HepG2 (cell line): ENCODE measurements at regions not wholly inside any gene's neighbourhood (a gene's known extent, or its start where the extent isn't known, plus 50 kb on each side); places are given as distances from the start of the nearest gene placed in this dataset.

Experiments
- ATAC-seq: fragments of 200-7000 bp; cut with Tn5 transposase; 3 replicates; pipeline ENCODE4 v1.9.1; 2020; ENCODE audit warnings: mild to moderate bottlenecking, moderate library complexity
- BruUV-seq: library from RNA; stranded (reverse); fragments of 400-500 nt; replicated peaks from 2 replicates; lab custom pipeline; 2021; lab: Mats Ljungman, UMichigan
- CTCF ChIA-PET: fragments of 300-600 bp; formaldehyde crosslinking; extraction: SDS; loops from one replicate; lab custom pipeline; 2021; ENCODE audit warnings: low total read pairs, inconsistent platforms, low intra/inter-chr PET ratio; lab: Yijun Ruan, JAX
- POLR2A ChIA-PET: fragments of 350-600 bp; sonication (Branson Sonifier 250); formaldehyde crosslinking; loops from one replicate; lab custom pipeline; 2020; ENCODE audit warnings: antibody characterized with exemption, inconsistent platforms; lab: Yijun Ruan, JAX
- DNase-seq: peaks from one replicate; pipeline ENCODE4 v3.0.0-alpha.2; 2015; ENCODE audit warnings: low spot score
- FAIRE-seq: peaks from 3 replicates; lab custom pipeline; 2011; peaks lifted over from hg19 to GRCh38; lab: Jason Lieb, UNC
- H2AFZ ChIP-seq: one replicate; pipeline ENCODE4 v1.6.1; 2011; ENCODE audit warnings: low read length, inconsistent platforms
- H3K27ac ChIP-seq: fragments of 300-600 bp; 3 replicates; pipeline ENCODE4 v1.8.0; 2011; ENCODE audit warnings: mixed run types, mild to moderate bottlenecking, mixed read lengths, low read length, inconsistent platforms; ENCODE audit not compliant: insufficient read depth; ENCODE audit errors: extremely low read length
- H3K27me3 ChIP-seq, 2 experiments: fragments of 200-600 bp in 1 of 2; 2 replicates in 1 of 2; 3 replicates in 1 of 2; pipeline versions ENCODE4 v1.6.0 to v1.8.0; 2011; ENCODE audit warnings: low read length in 2 of 2, mild to moderate bottlenecking in 2 of 2, moderate library complexity in 2 of 2, inconsistent platforms in 1 of 2; ENCODE audit not compliant: insufficient read depth in 2 of 2, control insufficient read depth in 1 of 2
- H3K36me3 ChIP-seq, 2 experiments: fragments of 200-600 bp in 1 of 2; replicated peaks in 1 of 2; 2 replicates in 1 of 2; 3 replicates in 1 of 2; pipeline versions ENCODE4 v1.5.1 to v1.8.0; 2011; ENCODE audit warnings: low read length in 2 of 2, inconsistent platforms in 1 of 2; ENCODE audit not compliant: insufficient read depth in 2 of 2, control insufficient read depth in 1 of 2
- H3K4me1 ChIP-seq: 2 replicates; pipeline ENCODE4 v1.5.1; 2012; ENCODE audit warnings: low read length, inconsistent platforms; ENCODE audit not compliant: insufficient read depth
- H3K4me2 ChIP-seq: 2 replicates; pipeline ENCODE4 v1.6.0; 2011; ENCODE audit warnings: low read depth, low read length, inconsistent platforms
- H3K4me3 ChIP-seq, 3 experiments: fragments of 200-600 bp in 1 of 3; sonication (generic), shearing (Covaris generic) in 1 of 3; replicated peaks in 1 of 3; 2 replicates each; pipeline ENCODE4 v1.5.1; 2011 to 2016; ENCODE audit warnings: low read length in 3 of 3, inconsistent platforms in 2 of 3, low read depth in 2 of 3, mild to moderate bottlenecking in 2 of 3, control low read depth in 1 of 3, mixed read lengths in 1 of 3; ENCODE audit not compliant: insufficient read depth in 1 of 3
- H3K79me2 ChIP-seq: one replicate; pipeline ENCODE4 v1.6.1; 2011; ENCODE audit warnings: low read length, inconsistent platforms; ENCODE audit not compliant: insufficient read depth
- H3K9ac ChIP-seq: 2 replicates; pipeline ENCODE4 v1.6.0; 2011; ENCODE audit warnings: mild to moderate bottlenecking, low read depth, low read length, inconsistent platforms; ENCODE audit not compliant: insufficient read depth
- H3K9me3 ChIP-seq: 2 replicates; pipeline ENCODE4 v1.5.1; 2012; ENCODE audit warnings: mild to moderate bottlenecking, low read length
- H4K20me1 ChIP-seq: 2 replicates; pipeline ENCODE4 v1.6.0; 2011; ENCODE audit warnings: inconsistent platforms, mild to moderate bottlenecking, low read length, moderate library complexity; ENCODE audit not compliant: insufficient read depth
- CCAR2 ChIP-seq: fragments of 200-400 bp; formaldehyde crosslinking; optimal IDR thresholded peaks from 2 replicates; pipeline ENCODE3; 2018; ENCODE audit warnings: low read depth, mild to moderate bottlenecking, low read length, moderate library complexity
- GZF1 ChIP-seq: sonication (generic); formaldehyde crosslinking; IDR thresholded peaks from 2 replicates; pipeline ENCODE4 v1.5.1; 2020; ENCODE audit warnings: mild to moderate bottlenecking, missing genetic modification reagents
- NONO ChIP-seq, 2 experiments: fragments of 450-650 bp in 1 of 2; sonication (generic) in 1 of 2; formaldehyde crosslinking in 1 of 2; IDR thresholded peaks in 1 of 2; conservative IDR thresholded peaks in 1 of 2; 2 replicates each; pipeline versions ENCODE4 v1.6.1 to v1.8.0; 2017 to 2022; ENCODE audit warnings: mild to moderate bottlenecking in 1 of 2, missing genetic modification reagents in 1 of 2, moderate library complexity in 1 of 2
- NR1H2 ChIP-seq: sonication (generic); formaldehyde crosslinking; IDR thresholded peaks from 2 replicates; pipeline ENCODE4 v1.8.1; 2022; ENCODE audit warnings: low read depth, missing genetic modification reagents, borderline replicate concordance
- NR2F1 ChIP-seq, 2 experiments: fragments of 450-650 bp in 1 of 2; formaldehyde crosslinking in 1 of 2; IDR thresholded peaks; 2 replicates each; pipeline versions ENCODE4 v1.5.0 to v1.6.1; 2016 to 2020; ENCODE audit warnings: mild to moderate bottlenecking in 1 of 2, missing compliant biosample characterization in 1 of 2, missing genetic modification reagents in 1 of 2, moderate library complexity in 1 of 2
- PHF5A ChIP-seq: IDR thresholded peaks from one replicate; pipeline ENCODE4 v1.6.1; 2018; ENCODE audit warnings: low read depth, missing genetic modification reagents; ENCODE audit not compliant: unreplicated experiment
- SMARCE1 ChIP-seq: fragments of 450-650 bp; IDR thresholded peaks from 2 replicates; pipeline ENCODE4 v1.6.1; 2017; ENCODE audit warnings: borderline replicate concordance
- SMC3 ChIP-seq: IDR thresholded peaks from 2 replicates; pipeline ENCODE4 v1.6.1; 2011; ENCODE audit warnings: low read length, improper control_type of control experiment
- SNRNP70 ChIP-seq: fragments of 200-400 bp; formaldehyde crosslinking; IDR thresholded peaks from 2 replicates; pipeline ENCODE4 v1.6.1; 2017; ENCODE audit warnings: mild to moderate bottlenecking, low read depth, low read length, moderate library complexity
- STAG1 ChIP-seq: sonication (generic); formaldehyde crosslinking; IDR thresholded peaks from 2 replicates; pipeline ENCODE4 v1.4.0; 2020; ENCODE audit warnings: missing genetic modification reagents
- ZNF230 ChIP-seq: sonication (generic); formaldehyde crosslinking; IDR thresholded peaks from 2 replicates; pipeline ENCODE4 v1.4.0; 2020; ENCODE audit warnings: mild to moderate bottlenecking, missing genetic modification reagents
- ZNF557 ChIP-seq: sonication (generic); formaldehyde crosslinking; IDR thresholded peaks from 2 replicates; pipeline ENCODE4 v1.4.0; 2020; ENCODE audit warnings: missing genetic modification reagents
- ZNF674 ChIP-seq: sonication (generic); formaldehyde crosslinking; IDR thresholded peaks from 2 replicates; pipeline ENCODE4 v1.5.0; 2020; ENCODE audit warnings: low read depth, mild to moderate bottlenecking, missing genetic modification reagents
- ZSCAN22 ChIP-seq: sonication (generic); formaldehyde crosslinking; IDR thresholded peaks from 2 replicates; pipeline ENCODE4 v1.4.0; 2020; ENCODE audit warnings: mild to moderate bottlenecking, missing genetic modification reagents
- WGBS: methylation state at CpG from one replicate; pipeline ENCODE4 v1.1.6; 2017; ENCODE audit warnings: low lambda C conversion rate; 5-methylcytosine and 5-hydroxymethylcytosine counted together
- in situ Hi-C: cut with HindIII; loops from 2 replicates; pipeline ENCODE4 v1.10.0; 2017; ENCODE audit warnings: low pct_unique_long_range_greater_than_20kb; ENCODE audit not compliant: extremely low pct_ligation_motif_present
- intact Hi-C: fragments of 100-400 bp; cut with micrococcal nuclease; formaldehyde crosslinking; loops from one replicate; pipeline ENCODE4 v1.10.0; 2022; ENCODE audit not compliant: unreplicated experiment
- TF ChIP-seq, protein P1 (sequence below): sonication (generic); formaldehyde crosslinking; IDR thresholded peaks from 2 replicates; pipeline ENCODE4 v1.5.0; 2020; ENCODE audit warnings: mild to moderate bottlenecking, missing genetic modification reagents, moderate library complexity
- TF ChIP-seq, protein P2 (sequence below): sonication (generic); formaldehyde crosslinking; IDR thresholded peaks from 2 replicates; pipeline ENCODE4 v1.8.0; 2022; ENCODE audit warnings: mild to moderate bottlenecking, missing genetic modification reagents, moderate library complexity

DNA sequence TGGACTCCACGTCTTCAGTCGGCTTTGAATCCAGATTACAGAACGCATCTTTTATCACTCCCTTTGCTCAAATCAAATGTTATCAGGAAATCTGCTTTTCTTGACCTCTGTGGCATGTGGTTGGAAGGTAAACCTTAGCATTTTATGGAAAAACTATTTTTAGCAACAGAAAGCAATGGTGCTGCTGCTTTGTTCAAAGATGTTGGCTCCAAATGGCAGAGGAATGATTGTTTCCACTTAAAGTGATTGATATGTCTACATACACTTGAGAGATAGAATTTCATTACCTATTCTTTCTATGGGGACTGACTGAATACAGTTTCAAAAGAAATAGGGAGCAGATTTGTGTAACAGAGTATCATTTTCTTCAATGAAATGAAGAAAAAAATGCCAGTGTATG, 761.2 kb downstream of the NOVA1 start:
- CTCF ChIA-PET = no interaction called here
- no peaks in the 10 kb centered on the region for H3K79me2 ChIP-seq

DNA sequence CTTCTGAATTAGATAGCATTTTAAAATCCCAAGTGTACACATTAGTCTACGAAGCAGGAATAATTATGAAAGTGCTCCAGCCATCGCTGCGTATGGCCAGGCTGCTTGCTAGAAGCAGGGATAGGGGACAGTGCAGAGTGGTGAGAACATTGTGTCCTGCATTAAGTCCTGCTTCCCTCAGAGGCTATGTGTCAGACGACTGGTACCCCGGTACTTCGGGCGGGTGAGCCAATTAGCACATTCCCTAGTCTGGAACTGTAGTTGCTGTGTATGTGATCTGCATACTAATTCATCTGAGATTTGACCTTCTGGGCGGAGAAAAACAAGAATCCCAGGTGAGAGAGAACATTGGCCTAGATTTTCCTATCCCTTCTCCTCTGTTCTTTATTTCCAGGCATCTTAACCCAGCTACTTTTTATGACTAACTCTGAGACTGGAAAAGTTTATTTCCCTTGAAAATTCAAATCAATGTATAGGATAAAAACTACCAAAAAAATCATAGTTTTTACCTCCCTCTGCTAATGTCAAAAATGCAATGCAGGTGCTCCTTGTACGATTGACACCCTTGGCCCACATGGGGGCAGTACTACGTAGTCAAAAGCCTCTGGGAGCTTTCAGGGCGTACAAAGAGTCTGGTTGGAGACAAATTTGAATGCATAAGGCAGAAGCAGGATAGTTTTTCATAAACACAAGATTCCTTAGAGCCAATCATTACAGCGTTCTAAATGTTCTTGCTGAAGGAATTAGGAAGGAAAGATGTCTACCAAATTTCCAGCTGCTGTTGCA, 764.3 kb downstream of the NOVA1 start:
- CTCF ChIA-PET = no interaction called here
- TF ChIP-seq PHF5A (CRISPR knock-in tag) (no peak), SMC3 (peak; percentile 26; the same call in 1 of the 2 replicates), NR1H2 (CRISPR knock-in tag) (no peak), CCAR2 (no peak), STAG1 (CRISPR knock-in tag) (peak; percentile 65), NONO (IDR thresholded peaks at IDR 0.05) (no peak), NONO (CRISPR knock-in tag; conservative IDR thresholded peaks at IDR 0.05) (no peak), ZNF230 (CRISPR knock-in tag) (no peak), SNRNP70 (no peak), ZNF557 (no peak), GZF1 (CRISPR knock-in tag) (no peak), ZSCAN22 (CRISPR knock-in tag) (no peak), NR2F1 (CRISPR knock-in tag; IDR thresholded peaks at IDR 0.05) (no peak)
- TF ChIP-seq, protein P1, sequence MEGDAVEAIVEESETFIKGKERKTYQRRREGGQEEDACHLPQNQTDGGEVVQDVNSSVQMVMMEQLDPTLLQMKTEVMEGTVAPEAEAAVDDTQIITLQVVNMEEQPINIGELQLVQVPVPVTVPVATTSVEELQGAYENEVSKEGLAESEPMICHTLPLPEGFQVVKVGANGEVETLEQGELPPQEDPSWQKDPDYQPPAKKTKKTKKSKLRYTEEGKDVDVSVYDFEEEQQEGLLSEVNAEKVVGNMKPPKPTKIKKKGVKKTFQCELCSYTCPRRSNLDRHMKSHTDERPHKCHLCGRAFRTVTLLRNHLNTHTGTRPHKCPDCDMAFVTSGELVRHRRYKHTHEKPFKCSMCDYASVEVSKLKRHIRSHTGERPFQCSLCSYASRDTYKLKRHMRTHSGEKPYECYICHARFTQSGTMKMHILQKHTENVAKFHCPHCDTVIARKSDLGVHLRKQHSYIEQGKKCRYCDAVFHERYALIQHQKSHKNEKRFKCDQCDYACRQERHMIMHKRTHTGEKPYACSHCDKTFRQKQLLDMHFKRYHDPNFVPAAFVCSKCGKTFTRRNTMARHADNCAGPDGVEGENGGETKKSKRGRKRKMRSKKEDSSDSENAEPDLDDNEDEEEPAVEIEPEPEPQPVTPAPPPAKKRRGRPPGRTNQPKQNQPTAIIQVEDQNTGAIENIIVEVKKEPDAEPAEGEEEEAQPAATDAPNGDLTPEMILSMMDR (CRISPR knock-in tag) = peak; percentile 58
- TF ChIP-seq, protein P2, sequence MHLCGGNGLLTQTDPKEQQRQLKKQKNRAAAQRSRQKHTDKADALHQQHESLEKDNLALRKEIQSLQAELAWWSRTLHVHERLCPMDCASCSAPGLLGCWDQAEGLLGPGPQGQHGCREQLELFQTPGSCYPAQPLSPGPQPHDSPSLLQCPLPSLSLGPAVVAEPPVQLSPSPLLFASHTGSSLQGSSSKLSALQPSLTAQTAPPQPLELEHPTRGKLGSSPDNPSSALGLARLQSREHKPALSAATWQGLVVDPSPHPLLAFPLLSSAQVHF (CRISPR knock-in tag) = no peak
- Histone ChIP-seq H3K9ac (no peak overlapping the region), H3K36me3 (no peaks in the 10 kb centered on the region), H3K4me2 (no peak overlapping the region), H2AFZ (no peak overlapping the region), H3K9me3 (peaks cover 98% of the 10 kb centered on the region), H4K20me1 (no peaks in the 10 kb centered on the region), H3K27ac (no peak overlapping the region), H3K27me3 (no peaks in the 10 kb centered on the region), H3K79me2 (no peaks in the 10 kb centered on the region), H3K4me3 (no peak overlapping the region), H3K4me1 (no peaks in the 10 kb centered on the region)
- POLR2A ChIA-PET = no interaction called here
- in situ Hi-C loops (no loop called here), intact Hi-C loops (no loop called here)
- FAIRE-seq (peak; percentile 15), DNase-seq (peak; percentile 46), ATAC-seq (peak; percentile 90)
- WGBS = 17% methylated on average over 12 of the region's 12 CpGs
- no TSS peak for BruUV-seq

More for the DNA sequence above, 761.2 kb downstream of the NOVA1 start:
- WGBS = 2% methylated on average over 3 of the region's 3 CpGs
- intact Hi-C loops = no loop called here
- Histone ChIP-seq H4K20me1 (no peaks in the 10 kb centered on the region), H3K27me3 (no peaks in the 10 kb centered on the region), H3K36me3 (no peaks in the 10 kb centered on the region), H3K9ac (no peak overlapping the region), H3K4me3 (no peak overlapping the region), H2AFZ (no peak overlapping the region), H3K4me2 (no peak overlapping the region), H3K27ac (no peak overlapping the region), H3K4me1 (no peaks in the 10 kb centered on the region), H3K9me3 (peaks cover 99% of the 10 kb centered on the region)
- ATAC-seq (no peak), FAIRE-seq (no peak), DNase-seq (no peak)
- in situ Hi-C loops = no loop called here
- BruUV-seq = no TSS peak
- TF ChIP-seq ZNF674 (CRISPR knock-in tag) (no peak), SMARCE1 (no peak)
- POLR2A ChIA-PET = no interaction called here
